GM12873 (cell line): ENCODE measurements at regions not wholly inside any gene's neighbourhood (a gene's known extent, or its start where the extent isn't known, plus 50 kb on each side); places are given as distances from the start of the nearest gene placed in this dataset.

Source experiments
- TF ChIP-seq, protein P1 (sequence below): IDR thresholded peaks from 2 replicates; pipeline ENCODE4 v1.5.1; 2012; ENCODE audit warnings: low read depth, mild to moderate bottlenecking, moderate library complexity, low read length, control low read depth; ENCODE audit not compliant: insufficient read depth; ENCODE audit errors: missing control alignments

- TF ChIP-seq, protein P1, sequence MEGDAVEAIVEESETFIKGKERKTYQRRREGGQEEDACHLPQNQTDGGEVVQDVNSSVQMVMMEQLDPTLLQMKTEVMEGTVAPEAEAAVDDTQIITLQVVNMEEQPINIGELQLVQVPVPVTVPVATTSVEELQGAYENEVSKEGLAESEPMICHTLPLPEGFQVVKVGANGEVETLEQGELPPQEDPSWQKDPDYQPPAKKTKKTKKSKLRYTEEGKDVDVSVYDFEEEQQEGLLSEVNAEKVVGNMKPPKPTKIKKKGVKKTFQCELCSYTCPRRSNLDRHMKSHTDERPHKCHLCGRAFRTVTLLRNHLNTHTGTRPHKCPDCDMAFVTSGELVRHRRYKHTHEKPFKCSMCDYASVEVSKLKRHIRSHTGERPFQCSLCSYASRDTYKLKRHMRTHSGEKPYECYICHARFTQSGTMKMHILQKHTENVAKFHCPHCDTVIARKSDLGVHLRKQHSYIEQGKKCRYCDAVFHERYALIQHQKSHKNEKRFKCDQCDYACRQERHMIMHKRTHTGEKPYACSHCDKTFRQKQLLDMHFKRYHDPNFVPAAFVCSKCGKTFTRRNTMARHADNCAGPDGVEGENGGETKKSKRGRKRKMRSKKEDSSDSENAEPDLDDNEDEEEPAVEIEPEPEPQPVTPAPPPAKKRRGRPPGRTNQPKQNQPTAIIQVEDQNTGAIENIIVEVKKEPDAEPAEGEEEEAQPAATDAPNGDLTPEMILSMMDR, result no peak
Observed at GRCh38 chr1:72516264-72516663, 233.9 kb upstream of the NEGR1 start.

DNA sequence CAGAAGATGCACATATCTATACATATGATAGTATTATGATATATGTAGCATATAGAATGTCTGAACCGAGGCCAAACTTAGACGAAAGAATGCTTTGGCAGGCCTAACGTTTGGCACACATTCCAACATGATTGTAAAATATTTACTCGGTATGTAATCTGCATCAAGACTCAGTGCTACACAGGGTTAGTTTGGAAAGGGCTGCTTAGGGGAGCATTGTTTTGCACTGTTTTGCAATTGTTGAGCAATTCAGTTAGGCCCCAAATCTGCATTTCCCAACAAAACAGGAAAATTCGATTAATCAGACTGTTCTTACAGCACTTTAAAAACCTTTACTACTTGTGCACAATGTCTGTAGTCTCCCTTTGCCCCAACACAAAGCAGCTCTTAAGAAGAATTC is 216.0 kb upstream of the NEGR1 start:
- TF ChIP-seq, protein P1, result no peak

- TF ChIP-seq, protein P1, result no peak
Observed at GRCh38 chr1:72489801-72490200, 207.5 kb upstream of the NEGR1 start.

DNA sequence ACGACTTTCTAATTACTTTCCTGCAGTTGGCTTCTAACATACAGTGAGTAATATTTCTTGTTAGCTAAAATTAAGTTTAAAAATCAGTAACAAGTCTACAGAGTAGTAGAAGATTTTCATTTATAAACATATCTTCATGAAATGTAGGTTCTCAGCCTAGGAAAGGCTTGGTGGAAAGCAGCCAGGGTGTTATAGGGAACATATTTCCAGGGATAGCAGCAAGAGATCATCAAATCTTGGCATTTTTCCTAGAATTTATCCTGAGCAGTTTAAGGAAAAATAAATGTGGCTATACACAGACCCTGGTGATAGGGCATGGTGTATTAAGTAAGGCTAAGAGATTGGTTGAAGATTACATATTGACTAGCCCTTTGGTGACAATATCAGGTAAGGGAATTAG is 203.5 kb upstream of the NEGR1 start:
- TF ChIP-seq, protein P1, result no peak

DNA sequence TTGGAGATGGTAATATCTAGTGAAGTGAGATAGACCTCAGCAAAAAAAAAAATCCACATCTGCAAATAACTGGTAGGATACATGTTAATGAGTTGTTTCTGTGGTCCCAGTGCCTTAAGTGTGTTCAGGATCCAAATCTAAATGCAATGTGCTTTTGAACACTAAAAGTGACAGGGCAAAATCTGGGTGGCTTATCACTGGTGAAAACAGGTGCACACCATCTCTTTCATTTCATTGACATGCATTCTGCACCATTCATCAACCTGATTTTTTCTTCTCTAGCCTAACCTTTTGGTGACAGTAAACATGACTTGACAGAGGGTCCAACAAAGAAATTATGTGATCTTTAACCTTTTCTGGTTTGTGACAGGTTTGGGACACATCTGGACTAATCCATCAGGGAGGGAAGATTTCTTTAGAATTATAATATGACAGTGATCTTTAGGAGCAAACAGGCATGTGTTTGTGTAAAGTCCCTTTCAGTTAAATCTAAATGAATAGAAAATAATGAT is 201.6 kb upstream of the NEGR1 start:
- TF ChIP-seq, protein P1, result no peak

DNA sequence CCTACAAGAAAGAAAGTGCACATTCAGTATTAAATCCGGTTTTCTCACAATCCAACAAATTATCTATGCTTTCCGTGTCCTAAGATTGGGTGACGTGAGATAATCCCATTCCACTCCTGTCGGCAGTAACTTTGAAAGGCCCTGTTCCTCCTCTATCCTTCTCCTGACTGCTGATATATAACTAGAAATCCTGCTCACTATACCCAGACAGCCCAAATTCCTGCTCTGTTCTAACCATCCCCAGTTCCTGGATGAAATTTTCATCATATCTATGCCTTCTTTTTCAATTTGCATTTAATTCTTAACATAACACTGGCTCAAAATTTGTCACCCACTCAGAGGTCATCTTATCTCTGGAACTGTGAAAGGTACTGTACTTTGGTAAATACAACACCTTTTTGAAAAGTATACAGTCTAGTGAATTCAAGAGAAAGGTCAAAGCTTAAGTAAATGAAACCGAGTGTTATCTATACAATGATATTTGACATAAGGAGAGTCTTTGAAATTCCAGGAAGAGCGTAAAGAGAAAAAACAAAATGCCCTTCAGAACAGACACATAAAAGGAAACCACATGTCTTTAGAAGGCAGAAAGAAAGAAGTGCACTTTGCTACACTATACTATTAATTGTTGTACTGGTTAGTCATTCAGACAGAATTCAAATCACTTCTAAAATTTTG is 200.5 kb upstream of the NEGR1 start:
- TF ChIP-seq, protein P1, result no peak

DNA sequence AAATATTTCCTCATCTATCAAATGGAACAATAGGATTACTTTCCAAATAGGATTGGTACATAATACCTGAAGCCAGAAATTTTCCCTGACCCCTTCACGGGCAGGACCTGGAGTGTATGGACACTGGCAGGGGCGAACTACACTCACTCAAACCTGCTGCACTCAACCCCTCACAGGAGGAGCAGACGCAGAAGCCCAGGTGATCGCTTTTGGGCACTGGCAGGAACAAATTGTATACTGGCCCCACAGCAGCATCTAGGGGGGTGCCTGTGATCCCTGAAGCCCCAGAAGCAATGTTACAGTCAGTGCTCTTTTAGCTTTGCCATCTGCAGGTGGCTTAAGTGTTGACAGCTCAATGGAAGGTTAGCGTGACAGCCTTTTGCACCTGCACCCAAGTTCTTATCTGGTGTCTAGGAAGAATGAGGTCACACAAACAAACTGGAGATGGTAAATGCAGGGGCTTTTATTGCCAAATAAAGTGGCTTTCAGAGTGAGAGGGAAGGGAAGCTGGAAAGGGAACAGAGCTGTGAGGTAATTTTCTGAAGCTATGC is 199.2 kb upstream of the NEGR1 start:
- TF ChIP-seq, protein P1, result no peak
